ENCODE measurements at regions not wholly inside any gene's neighbourhood (a gene's known extent, or its start where the extent isn't known, plus 50 kb on each side); places are given as distances from the start of the nearest gene placed in this dataset.

GRCh38 chr7:130975731-130976130 lies 241.7 kb upstream of the KLF14 start:
- DNase-seq (ENCODE audit: low read depth, low spot score), result no peak

GRCh38 chr7:130982160-130982638 lies 248.2 kb upstream of the KLF14 start:
- no peak overlapping the region for H3K27ac ChIP-seq
- no peak for DNase-seq (ENCODE audit: low read depth, low spot score)

More at GRCh38 chr7:130975731-130976130, 241.7 kb upstream of the KLF14 start:
- H3K27ac ChIP-seq, result no peak overlapping the region

GRCh38 chr7:130982651-130983050 lies 248.6 kb upstream of the KLF14 start:
- H3K27ac ChIP-seq, result no peak overlapping the region
- no peak for DNase-seq (ENCODE audit: low read depth, low spot score)

GRCh38 chr7:130985361-130985760 lies 251.4 kb upstream of the KLF14 start:
- DNase-seq (ENCODE audit: low read depth, low spot score), result no peak
- no peak overlapping the region for H3K27ac ChIP-seq

- no peak for DNase-seq (ENCODE audit: low read depth, low spot score)
- H3K27ac ChIP-seq, result peak overlapping the region; percentile 34
Observed at GRCh38 chr7:130986261-130986690, 252.3 kb upstream of the KLF14 start.

GRCh38 chr7:130987092-130987491 lies 253.1 kb upstream of the KLF14 start:
- peak overlapping the region; percentile 34 for H3K27ac ChIP-seq
- DNase-seq (ENCODE audit: low read depth, low spot score), result no peak

GRCh38 chr7:130988443-130988842 lies 254.4 kb upstream of the KLF14 start:
- no peak overlapping the region for H3K27ac ChIP-seq
- no peak for DNase-seq (ENCODE audit: low read depth, low spot score)

- H3K27ac ChIP-seq, result no peak overlapping the region
- DNase-seq (ENCODE audit: low read depth, low spot score), result no peak
Observed at GRCh38 chr7:130989101-130989795, 255.2 kb upstream of the KLF14 start.

- H3K27ac ChIP-seq, result peak overlapping the region; percentile 23
Observed at GRCh38 chr7:130990178-130990832, 256.3 kb upstream of the KLF14 start.

GRCh38 chr7:130993671-130994365 lies 259.8 kb upstream of the KLF14 start:
- DNase-seq (ENCODE audit: low read depth, low spot score), result no peak
- peak overlapping the region; percentile 82 for H3K27ac ChIP-seq

More at GRCh38 chr7:130990178-130990832, 256.3 kb upstream of the KLF14 start:
- no peak for DNase-seq (ENCODE audit: low read depth, low spot score)

GRCh38 chr7:130994378-130995115 lies 260.5 kb upstream of the KLF14 start:
- no peak for DNase-seq (ENCODE audit: low read depth, low spot score)
- peak overlapping the region; percentile 82 for H3K27ac ChIP-seq

- H3K27ac ChIP-seq, result peak overlapping the region; percentile 82
Observed at GRCh38 chr7:130995252-130996081, 261.5 kb upstream of the KLF14 start.

GRCh38 chr7:130996205-130996832 lies 262.3 kb upstream of the KLF14 start:
- H3K27ac ChIP-seq, result peak overlapping the region; percentile 82
- DNase-seq (ENCODE audit: low read depth, low spot score), result no peak

More at GRCh38 chr7:130995252-130996081, 261.5 kb upstream of the KLF14 start:
- DNase-seq (ENCODE audit: low read depth, low spot score), result peak; percentile 69

GRCh38 chr7:130996833-130997231 lies 262.8 kb upstream of the KLF14 start:
- DNase-seq (ENCODE audit: low read depth, low spot score), result peak; percentile 56
- H3K27ac ChIP-seq, result peak overlapping the region; percentile 82

GRCh38 chr7:130998993-130999602 lies 265.1 kb upstream of the KLF14 start:
- DNase-seq (ENCODE audit: low read depth, low spot score), result peak; percentile 77
- H3K27ac ChIP-seq, result peak overlapping the region; percentile 82

GRCh38 chr7:130999926-131000325 lies 265.9 kb upstream of the KLF14 start:
- peak overlapping the region; percentile 82 for H3K27ac ChIP-seq
- DNase-seq (ENCODE audit: low read depth, low spot score), result no peak

GRCh38 chr7:131000389-131000788 lies 266.4 kb upstream of the KLF14 start:
- H3K27ac ChIP-seq, result peak overlapping the region; percentile 82
- DNase-seq (ENCODE audit: low read depth, low spot score), result no peak

- no peak overlapping the region for H3K27ac ChIP-seq
Observed at GRCh38 chr7:131000873-131001272, 266.9 kb upstream of the KLF14 start.

More at GRCh38 chr7:131000873-131001272, 266.9 kb upstream of the KLF14 start:
- DNase-seq (ENCODE audit: low read depth, low spot score), result no peak

All from epithelial cell of prostate (primary cell).